NCI-H460 (cell line): ENCODE measurements at regions not wholly inside any gene's neighbourhood (a gene's known extent, or its start where the extent isn't known, plus 50 kb on each side); places are given as distances from the start of the nearest gene placed in this dataset.

Experiments
- DNase-seq: peaks from one replicate; pipeline ENCODE4 v3.0.0-alpha.2; 2016; ENCODE audit warnings: low read depth; ENCODE audit errors: extremely low read depth

- DNase-seq = no peak
Observed at GRCh38 chr20:50369225-50370035, 140.8 kb upstream of the PTPN1 start.

- DNase-seq = no peak
Observed at GRCh38 chr20:50370036-50370566, 140.1 kb upstream of the PTPN1 start.

GRCh38 chr20:50371878-50372769, 138.1 kb upstream of the PTPN1 start:
- DNase-seq = no peak

GRCh38 chr20:50372770-50373088, 137.5 kb upstream of the PTPN1 start:
- no peak for DNase-seq

- DNase-seq = no peak
Observed at GRCh38 chr20:50373674-50374286, 136.4 kb upstream of the PTPN1 start.

GRCh38 chr20:50374541-50375078, 135.6 kb upstream of the PTPN1 start:
- DNase-seq = no peak

- no peak for DNase-seq
Observed at GRCh38 chr20:50376179-50376887, 133.8 kb upstream of the PTPN1 start.

- DNase-seq = no peak
Observed at GRCh38 chr20:50376888-50377459, 133.2 kb upstream of the PTPN1 start.

- no peak for DNase-seq
Observed at GRCh38 chr20:50378170-50379000, 131.8 kb upstream of the PTPN1 start.

GRCh38 chr20:50379049-50379990, 130.9 kb upstream of the PTPN1 start:
- DNase-seq = peak; percentile 71

GRCh38 chr20:50379991-50380696, 130.0 kb upstream of the PTPN1 start:
- DNase-seq = no peak

GRCh38 chr20:50380697-50381040, 129.5 kb upstream of the PTPN1 start:
- DNase-seq = peak; percentile 67

- no peak for DNase-seq
Observed at GRCh38 chr20:50381075-50381732, 129.0 kb upstream of the PTPN1 start.

GRCh38 chr20:50381771-50382593, 128.2 kb upstream of the PTPN1 start:
- DNase-seq = no peak

GRCh38 chr20:50385733-50386640, 124.2 kb upstream of the PTPN1 start:
- no peak for DNase-seq
